Panc1 (cell line): ENCODE measurements at regions not wholly inside any gene's neighbourhood (a gene's known extent, or its start where the extent isn't known, plus 50 kb on each side); places are given as distances from the start of the nearest gene placed in this dataset.

ENCODE experiments used
- ATAC-seq: fragments of 200-7000 bp; cut with Tn5 transposase; 2 replicates; pipeline ENCODE4 v1.9.1; 2020; ENCODE audit warnings: mild to moderate bottlenecking, moderate library complexity
- BruUV-seq: library from RNA; stranded (reverse); fragments of 400-500 nt; replicated peaks from 2 replicates; lab custom pipeline; 2021; lab: Mats Ljungman, UMichigan
- CTCF ChIA-PET: fragments of 300-600 bp; sonication (Branson Sonifier 250); formaldehyde crosslinking; loops from one replicate; lab custom pipeline; 2022; ENCODE audit warnings: antibody characterized with exemption; lab: Charles Lee
- POLR2A ChIA-PET: fragments of 300-600 bp; sonication (Branson Sonifier 250); formaldehyde crosslinking; loops from one replicate; lab custom pipeline; 2022; ENCODE audit warnings: antibody characterized with exemption; lab: Charles Lee
- DNase-seq: peaks from one replicate; pipeline ENCODE4 v3.0.0-alpha.2; 2010; ENCODE audit warnings: low read depth, low spot score
- H3K27ac ChIP-seq: 2 replicates; pipeline ENCODE4 v1.5.1; 2011; ENCODE audit warnings: mild to moderate bottlenecking, low read length, inconsistent platforms
- H3K27me3 ChIP-seq: fragments of 200-500 bp; sonication (Bioruptor generic); 2 replicates; pipeline ENCODE4 v1.6.0; 2014; ENCODE audit warnings: low read length, inconsistent platforms; ENCODE audit not compliant: control insufficient read depth, insufficient read depth
- H3K36me3 ChIP-seq: fragments of 200-500 bp; sonication (Bioruptor generic); 2 replicates; pipeline ENCODE4 v1.5.1; 2014; ENCODE audit warnings: inconsistent platforms, mild to moderate bottlenecking, low read length, moderate library complexity; ENCODE audit not compliant: control insufficient read depth, insufficient read depth
- H3K4me1 ChIP-seq: 2 replicates; pipeline ENCODE4 v1.5.1; 2011; ENCODE audit warnings: inconsistent platforms, mild to moderate bottlenecking, low read length, moderate library complexity; ENCODE audit not compliant: control insufficient read depth, insufficient read depth
- H3K4me3 ChIP-seq, 2 experiments: 2 replicates each; pipeline ENCODE4 v1.5.1; 2011 to 2012; ENCODE audit warnings: low read depth in 2 of 2, low read length in 2 of 2, mild to moderate bottlenecking in 2 of 2, inconsistent platforms in 1 of 2, moderate library complexity in 1 of 2
- H3K9me3 ChIP-seq: fragments of 200-500 bp; sonication (Bioruptor generic); 2 replicates; pipeline ENCODE4 v1.5.1; 2014; ENCODE audit warnings: low read depth, mild to moderate bottlenecking, inconsistent platforms, low read length, moderate library complexity; ENCODE audit not compliant: control insufficient read depth, insufficient read depth
- CTCF ChIP-seq: fragments of 450-650 bp; IDR thresholded peaks from 2 replicates; pipeline ENCODE4 v1.5.1; 2017; ENCODE audit warnings: mild to moderate bottlenecking
- POLR2AphosphoS5 ChIP-seq: IDR thresholded peaks from 2 replicates; pipeline ENCODE4 v1.6.1; 2012; ENCODE audit warnings: mild to moderate bottlenecking, low read depth, low read length, moderate library complexity
- REST ChIP-seq, 2 experiments: IDR thresholded peaks; 2 replicates each; pipeline ENCODE4 v1.6.1; 2011 to 2012; ENCODE audit warnings: low read depth in 2 of 2, control low read depth in 1 of 2, low read length in 1 of 2, mild to moderate bottlenecking in 1 of 2, moderate library complexity in 1 of 2; ENCODE audit not compliant: insufficient read depth in 1 of 2
- SIN3A ChIP-seq: IDR thresholded peaks from 2 replicates; pipeline ENCODE4 v1.6.1; 2012; ENCODE audit warnings: low read depth, mild to moderate bottlenecking, low read length, moderate library complexity, borderline replicate concordance; ENCODE audit not compliant: insufficient read depth
- TCF7L2 ChIP-seq: IDR thresholded peaks from 2 replicates; pipeline ENCODE4 v1.6.1; 2011; ENCODE audit warnings: mild to moderate bottlenecking, low read depth, low read length, inconsistent platforms
- in situ Hi-C: cut with HindIII; loops from 2 replicates; pipeline ENCODE4 v1.10.0; 2016; ENCODE audit warnings: low sequenced_read_pairs, low pct_unique_long_range_greater_than_20kb
- intact Hi-C: fragments of 100-400 bp; cut with micrococcal nuclease; formaldehyde crosslinking; loops from one replicate; pipeline ENCODE4 v1.10.0; 2022; ENCODE audit not compliant: unreplicated experiment

- in situ Hi-C loops, result no loop called here
- H3K36me3 ChIP-seq, result no peaks in the 10 kb centered on the region
- intact Hi-C loops, result no loop called here
- ATAC-seq (no peak), DNase-seq (no peak)
- no peak overlapping the region for H3K4me3 ChIP-seq
- H3K27ac ChIP-seq, result no peak overlapping the region
- TF ChIP-seq TCF7L2 (no peak), POLR2AphosphoS5 (no peak), CTCF (no peak), REST (IDR thresholded peaks at IDR 0.05; ENCODE audit: insufficient read depth in 1 of 2, low read depth in 2 of 2, low read length in 1 of 2) (no peak), SIN3A (no peak)
- no peaks in the 10 kb centered on the region for H3K4me1 ChIP-seq
- ChIA-PET CTCF (no interaction called here), POLR2A (no interaction called here)
- H3K27me3 ChIP-seq, result no peaks in the 10 kb centered on the region
- 0 out of 2 replicates have a peak, but pooled peaks cover 2% of the 10 kb centered on the region for H3K9me3 ChIP-seq
- BruUV-seq, result no TSS peak
Observed at GRCh38 chr2:193024791-193025190, 830.1 kb upstream of the TMEFF2 start.

- Histone ChIP-seq H3K4me1 (no peaks in the 10 kb centered on the region), H3K27me3 (no peaks in the 10 kb centered on the region), H3K4me3 (no peak overlapping the region), H3K27ac (no peak overlapping the region), H3K9me3 (no peaks in the 10 kb centered on the region), H3K36me3 (no peaks in the 10 kb centered on the region)
- BruUV-seq, result no TSS peak
- ATAC-seq, result no peak
- TF ChIP-seq CTCF (no peak), TCF7L2 (no peak), POLR2AphosphoS5 (no peak), SIN3A (no peak), REST (IDR thresholded peaks at IDR 0.05; ENCODE audit: insufficient read depth in 1 of 2, low read depth in 2 of 2, low read length in 1 of 2) (no peak)
- DNase-seq, result no peak
- POLR2A ChIA-PET, result no interaction called here
- intact Hi-C loops, result no loop called here
- in situ Hi-C loops, result no loop called here
- CTCF ChIA-PET, result no interaction called here
Observed at GRCh38 chr2:193011870-193012269, 817.1 kb upstream of the TMEFF2 start.
